Fibroblast of pulmonary artery (primary cell): ENCODE measurements at regions not wholly inside any gene's neighbourhood (a gene's known extent, or its start where the extent isn't known, plus 50 kb on each side); places are given as distances from the start of the nearest gene placed in this dataset.

Experiments
- DNase-seq: peaks from one replicate; pipeline ENCODE4 v3.0.0-alpha.2; 2010; ENCODE audit warnings: low read depth
- H3K4me3 ChIP-seq: replicated peaks from 2 replicates; pipeline ENCODE4 v1.5.1; 2011; ENCODE audit warnings: low read depth, mild to moderate bottlenecking, control low read depth, low read length, moderate library complexity
- CTCF ChIP-seq: IDR thresholded peaks from 2 replicates; pipeline ENCODE4 v1.5.1; 2011; ENCODE audit warnings: mild to moderate bottlenecking, control low read depth, low read length, inconsistent platforms; ENCODE audit errors: missing control alignments

DNA sequence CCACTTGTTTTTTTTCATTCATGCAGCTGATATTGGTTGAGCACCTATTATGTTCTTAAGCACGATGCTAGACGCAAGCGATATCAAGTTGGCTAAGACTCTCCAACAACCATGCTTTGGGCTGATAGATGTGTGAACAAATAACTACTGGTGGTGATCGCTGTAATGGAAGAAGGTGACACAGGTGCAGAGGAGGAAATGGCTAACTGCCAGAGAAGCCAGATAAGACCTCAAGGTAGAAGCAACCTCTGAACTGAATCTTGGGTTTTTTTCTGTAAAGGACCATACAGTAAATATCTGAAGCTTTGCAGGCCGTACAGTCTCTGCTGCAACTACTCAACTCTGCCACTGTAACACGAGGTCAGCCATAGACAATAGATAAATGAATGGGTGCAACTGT is 97.9 kb downstream of the C17orf67 start:
- no peak for DNase-seq
- TF ChIP-seq CTCF: no peak
- H3K4me3 ChIP-seq: no peak overlapping the region

- H3K4me3 ChIP-seq: no peak overlapping the region
- TF ChIP-seq CTCF: no peak
- DNase-seq: peak; percentile 35
Observed at GRCh38 chr17:56737421-56738161, 96.1 kb downstream of the C17orf67 start.

- TF ChIP-seq CTCF: no peak
- DNase-seq: no peak
Observed at GRCh38 chr17:56739376-56739775, 94.3 kb downstream of the C17orf67 start.

DNA sequence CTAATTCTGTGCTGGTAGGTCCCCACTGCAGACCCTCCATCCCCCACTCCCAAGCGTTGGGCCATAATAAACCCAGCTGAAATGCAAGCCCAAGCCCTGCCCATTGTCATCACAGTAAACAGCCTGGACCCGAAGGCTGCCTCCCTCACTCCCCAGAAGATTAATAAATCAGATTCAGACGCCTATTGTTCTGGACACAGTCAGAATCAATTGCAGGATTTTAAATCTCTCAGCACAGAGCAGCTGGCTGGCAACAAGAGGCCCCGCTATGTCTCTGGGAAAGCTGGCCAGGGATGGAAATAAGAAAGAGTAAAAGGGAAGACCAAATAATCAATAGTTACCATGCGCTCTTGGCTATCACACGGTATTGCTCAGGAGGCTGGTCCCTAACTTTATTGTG is 93.9 kb downstream of the C17orf67 start:
- DNase-seq: no peak
- TF ChIP-seq CTCF: no peak
- no peak overlapping the region for H3K4me3 ChIP-seq

More at GRCh38 chr17:56739376-56739775, 94.3 kb downstream of the C17orf67 start:
- H3K4me3 ChIP-seq: no peak overlapping the region

DNA sequence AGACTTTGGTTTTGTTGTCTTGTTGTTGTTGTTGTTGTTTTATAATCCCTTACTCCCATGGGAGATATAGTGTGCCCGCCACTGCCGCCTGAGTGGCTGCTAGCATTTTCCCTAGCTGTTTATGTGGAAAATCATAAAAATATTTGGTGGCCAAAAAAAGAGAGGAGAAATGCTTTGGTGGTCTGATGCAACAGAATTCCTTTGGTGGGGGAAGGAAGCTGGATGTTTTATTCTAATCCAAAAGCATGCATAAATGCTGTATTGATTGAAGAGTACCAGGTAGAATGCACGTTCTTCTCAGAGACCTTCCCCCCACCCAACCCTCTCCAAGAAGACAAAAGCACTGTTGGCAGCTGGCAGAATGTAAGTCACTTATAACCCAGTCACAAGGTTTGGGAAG is 93.2 kb downstream of the C17orf67 start:
- no peak overlapping the region for H3K4me3 ChIP-seq
- TF ChIP-seq CTCF: no peak
- no peak for DNase-seq
